GM12878 (cell line): ENCODE measurements at regions not wholly inside any gene's neighbourhood (a gene's known extent, or its start where the extent isn't known, plus 50 kb on each side); places are given as distances from the start of the nearest gene placed in this dataset.

Source experiments
- ATAC-seq: fragments of 200-7000 bp; cut with Tn5 transposase; 3 replicates; pipeline ENCODE4 v1.9.1; 2020; ENCODE audit warnings: mild to moderate bottlenecking, moderate library complexity
- BruUV-seq: library from RNA; stranded (reverse); fragments of 400-500 nt; replicated peaks from 2 replicates; lab custom pipeline; 2021; lab: Mats Ljungman, UMichigan
- CTCF ChIA-PET: fragments of 300-600 bp; sonication (Branson Sonifier 250); formaldehyde crosslinking; extraction: SDS; loops from one replicate; lab custom pipeline; 2021; ENCODE audit warnings: inconsistent platforms; lab: Yijun Ruan, JAX
- POLR2A ChIA-PET: fragments of 350-600 bp; formaldehyde crosslinking; extraction: SDS; loops from one replicate; lab custom pipeline; 2021; ENCODE audit warnings: inconsistent platforms; lab: Charles Lee
- RAD21 ChIA-PET: fragments of 300-600 bp; sonication (Branson Sonifier 250); formaldehyde crosslinking; loops from one replicate; lab custom pipeline; 2023; ENCODE audit warnings: antibody characterized with exemption; ENCODE audit not compliant: unreplicated experiment; lab: Charles Lee
- SMC1A ChIA-PET: fragments of 300-600 bp; sonication (Branson Sonifier 250); formaldehyde crosslinking; loops from one replicate; lab custom pipeline; 2023; ENCODE audit not compliant: unreplicated experiment, uncharacterized antibody; lab: Charles Lee
- DNase-seq: peaks from one replicate; pipeline ENCODE4 v3.0.0-alpha.2; 2011; ENCODE audit warnings: low read depth, low spot score
- FAIRE-seq: peaks from 3 replicates; lab custom pipeline; 2011; peaks lifted over from hg19 to GRCh38; lab: Jason Lieb, UNC
- H2AFZ ChIP-seq: 2 replicates; pipeline ENCODE4 v1.6.0; 2011; ENCODE audit warnings: low read depth, low read length, control low read depth; ENCODE audit not compliant: control insufficient read depth
- H3K27ac ChIP-seq: 2 replicates; pipeline ENCODE4 v1.5.1; 2011; ENCODE audit warnings: control low read depth; ENCODE audit not compliant: control insufficient read depth, insufficient read depth
- H3K27me3 ChIP-seq, 2 experiments: replicated peaks in 1 of 2; 2 replicates each; pipeline versions ENCODE4 v1.6.0 to v1.6.1; 2011; ENCODE audit warnings: low read length in 1 of 2; ENCODE audit not compliant: control insufficient read depth in 2 of 2, insufficient read depth in 2 of 2
- H3K36me3 ChIP-seq, 2 experiments: 2 replicates each; pipeline ENCODE4 v1.5.1; 2011; ENCODE audit warnings: low read length in 1 of 2; ENCODE audit not compliant: control insufficient read depth in 2 of 2, insufficient read depth in 2 of 2
- H3K4me1 ChIP-seq: 2 replicates; pipeline ENCODE4 v1.6.1; 2011; ENCODE audit warnings: mild to moderate bottlenecking, low read length, moderate library complexity, mixed read lengths; ENCODE audit not compliant: control insufficient read depth, insufficient read depth
- H3K4me2 ChIP-seq: 2 replicates; pipeline ENCODE4 v1.6.0; 2011; ENCODE audit warnings: control low read depth; ENCODE audit not compliant: control insufficient read depth, insufficient read depth
- H3K4me3 ChIP-seq: fragments of 200-600 bp; sonication (generic); 2 replicates; pipeline ENCODE4 v1.5.1; 2016
- H3K79me2 ChIP-seq: 2 replicates; pipeline ENCODE4 v1.6.0; 2011; ENCODE audit warnings: low read length; ENCODE audit not compliant: control insufficient read depth, insufficient read depth
- H3K9ac ChIP-seq: 2 replicates; pipeline ENCODE4 v1.8.0; 2011; ENCODE audit warnings: low read length, control low read depth, mixed read lengths; ENCODE audit not compliant: control insufficient read depth, insufficient read depth
- H3K9me3 ChIP-seq: replicated peaks from 3 replicates; pipeline ENCODE4 v1.5.1; 2011; ENCODE audit warnings: mild to moderate bottlenecking, low read length; ENCODE audit not compliant: control insufficient read depth, insufficient read depth
- H4K20me1 ChIP-seq: 2 replicates; pipeline ENCODE4 v1.6.0; 2011; ENCODE audit not compliant: control insufficient read depth, insufficient read depth
- BCL11A ChIP-seq: IDR thresholded peaks from 2 replicates; pipeline ENCODE4 v1.6.1; 2011; ENCODE audit warnings: low read depth, low read length
- BMI1 ChIP-seq: fragments of 450-650 bp; IDR thresholded peaks from 2 replicates; pipeline ENCODE4 v1.6.1; 2016; ENCODE audit warnings: mild to moderate bottlenecking, moderate library complexity, borderline replicate concordance
- CBFB ChIP-seq: IDR thresholded peaks from 2 replicates; pipeline ENCODE4 v1.6.1; 2016; ENCODE audit warnings: antibody characterized with exemption, low read depth
- GATAD2B ChIP-seq: fragments of 450-650 bp; conservative IDR thresholded peaks from 2 replicates; pipeline ENCODE4 v1.6.1; 2017; ENCODE audit warnings: low read depth, mild to moderate bottlenecking, moderate library complexity
- MTA3 ChIP-seq: IDR thresholded peaks from 2 replicates; pipeline ENCODE4 v1.6.1; 2012; ENCODE audit warnings: low read length, inconsistent platforms, borderline replicate concordance
- POU2F2 ChIP-seq: IDR thresholded peaks from 3 replicates; pipeline ENCODE4 v1.6.1; 2011; ENCODE audit warnings: low read depth, mild to moderate bottlenecking, low read length, borderline replicate concordance
- SIX5 ChIP-seq: IDR thresholded peaks from 2 replicates; pipeline ENCODE4 v1.6.1; 2011; ENCODE audit warnings: mild to moderate bottlenecking, low read depth, low read length, moderate library complexity; ENCODE audit not compliant: severe bottlenecking
- SP1 ChIP-seq: IDR thresholded peaks from one replicate; pipeline ENCODE4 v1.6.1; 2011; ENCODE audit warnings: low read depth, low read length
- TARDBP ChIP-seq: IDR thresholded peaks from 2 replicates; pipeline ENCODE4 v1.6.1; 2016; ENCODE audit warnings: borderline replicate concordance
- ZNF24 ChIP-seq: fragments of 450-650 bp; IDR thresholded peaks from 2 replicates; pipeline ENCODE4 v1.6.1; 2017; ENCODE audit warnings: antibody characterized with exemption, mild to moderate bottlenecking
- ZNF274 ChIP-seq: IDR thresholded peaks from one replicate; pipeline ENCODE4 v1.8.0; 2011; ENCODE audit not compliant: insufficient read length, insufficient read depth
- WGBS: methylation state at CpG from one replicate; pipeline ENCODE4 v1.1.6; 2016; ENCODE audit warnings: low lambda C conversion rate; ENCODE audit not compliant: insufficient replicate concordance, insufficient coverage; ENCODE audit errors: missing lambda C conversion rate; 5-methylcytosine and 5-hydroxymethylcytosine counted together
- in situ Hi-C: fragments of 300-500 bp; cut with MboI; formaldehyde crosslinking; loops from 9 replicates; pipeline ENCODE4 v1.14.3; 2018; ENCODE audit warnings: mixed read lengths
- intact Hi-C: fragments of 100-400 bp; cut with micrococcal nuclease; formaldehyde crosslinking; loops from one replicate; pipeline ENCODE4 v1.14.2; 2022; ENCODE audit not compliant: unreplicated experiment
- TF ChIP-seq, protein P1 (sequence below): fragments of 450-650 bp; IDR thresholded peaks from 2 replicates; pipeline ENCODE4 v1.6.1; 2017; ENCODE audit warnings: mild to moderate bottlenecking, moderate library complexity
- TF ChIP-seq, protein P2 (sequence below): fragments of 450-650 bp; conservative IDR thresholded peaks from 2 replicates; pipeline ENCODE4 v1.6.1; 2017; ENCODE audit warnings: mild to moderate bottlenecking, moderate library complexity
- TF ChIP-seq, protein P3 (sequence below): fragments of 450-650 bp; IDR thresholded peaks from 2 replicates; pipeline ENCODE4 v1.6.1; 2017; ENCODE audit warnings: mild to moderate bottlenecking

DNA sequence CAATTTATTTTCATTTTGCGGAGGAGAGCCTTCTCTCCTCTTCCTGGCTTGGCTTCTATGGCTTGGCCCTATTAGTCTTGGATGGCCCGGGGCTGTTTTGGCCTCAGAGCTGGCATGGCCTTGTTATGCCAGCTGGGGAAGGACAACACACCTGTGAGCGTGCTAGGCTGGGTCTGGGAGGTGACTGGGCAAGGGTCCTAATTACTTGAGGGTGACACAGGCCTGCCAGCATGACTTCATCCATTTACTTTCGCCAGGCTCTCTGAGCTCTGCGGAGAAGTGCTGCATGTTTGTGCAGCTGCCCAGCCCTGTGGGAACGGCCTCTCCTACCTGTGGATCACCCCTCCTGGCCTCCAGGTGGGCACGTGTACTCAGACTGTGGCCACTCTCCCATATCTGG is 153.6 kb downstream of the SNX19 start:
- no peak for ATAC-seq
- no peaks in the 10 kb centered on the region; the same call in 2 of the 3 replicates for H3K9me3 ChIP-seq
- no peaks in the 10 kb centered on the region for H3K27me3 ChIP-seq
- no peak overlapping the region for H3K9ac ChIP-seq
- H3K27ac ChIP-seq = no peak overlapping the region
- ChIA-PET POLR2A (no interaction called here), CTCF (no interaction called here), RAD21 (no interaction called here), SMC1A (no interaction called here)
- no peak for DNase-seq
- no peaks in the 10 kb centered on the region for H3K79me2 ChIP-seq
- H3K4me2 ChIP-seq = no peak overlapping the region
- H3K4me3 ChIP-seq = no peak overlapping the region
- no peak overlapping the region for H2AFZ ChIP-seq
- WGBS = 30% methylated on average over 7 of the region's 7 CpGs
- intact Hi-C loops (no loop called here), in situ Hi-C loops (no loop called here)
- no peaks in the 10 kb centered on the region for H3K36me3 ChIP-seq
- BruUV-seq = no TSS peak
- no peaks in the 10 kb centered on the region for H4K20me1 ChIP-seq
- TF ChIP-seq, protein P1, sequence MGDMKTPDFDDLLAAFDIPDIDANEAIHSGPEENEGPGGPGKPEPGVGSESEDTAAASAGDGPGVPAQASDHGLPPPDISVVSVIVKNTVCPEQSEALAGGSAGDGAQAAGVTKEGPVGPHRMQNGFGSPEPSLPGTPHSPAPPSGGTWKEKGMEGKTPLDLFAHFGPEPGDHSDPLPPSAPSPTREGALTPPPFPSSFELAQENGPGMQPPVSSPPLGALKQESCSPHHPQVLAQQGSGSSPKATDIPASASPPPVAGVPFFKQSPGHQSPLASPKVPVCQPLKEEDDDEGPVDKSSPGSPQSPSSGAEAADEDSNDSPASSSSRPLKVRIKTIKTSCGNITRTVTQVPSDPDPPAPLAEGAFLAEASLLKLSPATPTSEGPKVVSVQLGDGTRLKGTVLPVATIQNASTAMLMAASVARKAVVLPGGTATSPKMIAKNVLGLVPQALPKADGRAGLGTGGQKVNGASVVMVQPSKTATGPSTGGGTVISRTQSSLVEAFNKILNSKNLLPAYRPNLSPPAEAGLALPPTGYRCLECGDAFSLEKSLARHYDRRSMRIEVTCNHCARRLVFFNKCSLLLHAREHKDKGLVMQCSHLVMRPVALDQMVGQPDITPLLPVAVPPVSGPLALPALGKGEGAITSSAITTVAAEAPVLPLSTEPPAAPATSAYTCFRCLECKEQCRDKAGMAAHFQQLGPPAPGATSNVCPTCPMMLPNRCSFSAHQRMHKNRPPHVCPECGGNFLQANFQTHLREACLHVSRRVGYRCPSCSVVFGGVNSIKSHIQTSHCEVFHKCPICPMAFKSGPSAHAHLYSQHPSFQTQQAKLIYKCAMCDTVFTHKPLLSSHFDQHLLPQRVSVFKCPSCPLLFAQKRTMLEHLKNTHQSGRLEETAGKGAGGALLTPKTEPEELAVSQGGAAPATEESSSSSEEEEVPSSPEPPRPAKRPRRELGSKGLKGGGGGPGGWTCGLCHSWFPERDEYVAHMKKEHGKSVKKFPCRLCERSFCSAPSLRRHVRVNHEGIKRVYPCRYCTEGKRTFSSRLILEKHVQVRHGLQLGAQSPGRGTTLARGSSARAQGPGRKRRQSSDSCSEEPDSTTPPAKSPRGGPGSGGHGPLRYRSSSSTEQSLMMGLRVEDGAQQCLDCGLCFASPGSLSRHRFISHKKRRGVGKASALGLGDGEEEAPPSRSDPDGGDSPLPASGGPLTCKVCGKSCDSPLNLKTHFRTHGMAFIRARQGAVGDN = no peak
- TF ChIP-seq, protein P2, sequence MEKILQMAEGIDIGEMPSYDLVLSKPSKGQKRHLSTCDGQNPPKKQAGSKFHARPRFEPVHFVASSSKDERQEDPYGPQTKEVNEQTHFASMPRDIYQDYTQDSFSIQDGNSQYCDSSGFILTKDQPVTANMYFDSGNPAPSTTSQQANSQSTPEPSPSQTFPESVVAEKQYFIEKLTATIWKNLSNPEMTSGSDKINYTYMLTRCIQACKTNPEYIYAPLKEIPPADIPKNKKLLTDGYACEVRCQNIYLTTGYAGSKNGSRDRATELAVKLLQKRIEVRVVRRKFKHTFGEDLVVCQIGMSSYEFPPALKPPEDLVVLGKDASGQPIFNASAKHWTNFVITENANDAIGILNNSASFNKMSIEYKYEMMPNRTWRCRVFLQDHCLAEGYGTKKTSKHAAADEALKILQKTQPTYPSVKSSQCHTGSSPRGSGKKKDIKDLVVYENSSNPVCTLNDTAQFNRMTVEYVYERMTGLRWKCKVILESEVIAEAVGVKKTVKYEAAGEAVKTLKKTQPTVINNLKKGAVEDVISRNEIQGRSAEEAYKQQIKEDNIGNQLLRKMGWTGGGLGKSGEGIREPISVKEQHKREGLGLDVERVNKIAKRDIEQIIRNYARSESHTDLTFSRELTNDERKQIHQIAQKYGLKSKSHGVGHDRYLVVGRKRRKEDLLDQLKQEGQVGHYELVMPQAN = no peak
- TF ChIP-seq BCL11A (no peak), POU2F2 (no peak), MTA3 (no peak), ZNF274 (no peak), TARDBP (no peak), CBFB (no peak), SP1 (no peak), BMI1 (no peak), SIX5 (no peak), GATAD2B (no peak), ZNF24 (no peak)
- TF ChIP-seq, protein P3, sequence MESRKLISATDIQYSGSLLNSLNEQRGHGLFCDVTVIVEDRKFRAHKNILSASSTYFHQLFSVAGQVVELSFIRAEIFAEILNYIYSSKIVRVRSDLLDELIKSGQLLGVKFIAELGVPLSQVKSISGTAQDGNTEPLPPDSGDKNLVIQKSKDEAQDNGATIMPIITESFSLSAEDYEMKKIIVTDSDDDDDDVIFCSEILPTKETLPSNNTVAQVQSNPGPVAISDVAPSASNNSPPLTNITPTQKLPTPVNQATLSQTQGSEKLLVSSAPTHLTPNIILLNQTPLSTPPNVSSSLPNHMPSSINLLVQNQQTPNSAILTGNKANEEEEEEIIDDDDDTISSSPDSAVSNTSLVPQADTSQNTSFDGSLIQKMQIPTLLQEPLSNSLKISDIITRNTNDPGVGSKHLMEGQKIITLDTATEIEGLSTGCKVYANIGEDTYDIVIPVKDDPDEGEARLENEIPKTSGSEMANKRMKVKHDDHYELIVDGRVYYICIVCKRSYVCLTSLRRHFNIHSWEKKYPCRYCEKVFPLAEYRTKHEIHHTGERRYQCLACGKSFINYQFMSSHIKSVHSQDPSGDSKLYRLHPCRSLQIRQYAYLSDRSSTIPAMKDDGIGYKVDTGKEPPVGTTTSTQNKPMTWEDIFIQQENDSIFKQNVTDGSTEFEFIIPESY = no peak
- peaks cover 17% of the 10 kb centered on the region for H3K4me1 ChIP-seq
- no peak for FAIRE-seq
